ENCODE measurements at regions not wholly inside any gene's neighbourhood (a gene's known extent, or its start where the extent isn't known, plus 50 kb on each side); places are given as distances from the start of the nearest gene placed in this dataset.
"Not testable (repeated sequence)": the region's sequence is repeated elsewhere in the genome, so short reads cannot be mapped to it uniquely, and the experiment has no call there.

- Histone ChIP-seq H3K9me3 (no peaks in the 10 kb centered on the region), H3K4me3 (no peak overlapping the region), H3K4me1 (no peaks in the 10 kb centered on the region), H3K27ac (no peak overlapping the region), H3K36me3 (no peaks in the 10 kb centered on the region), H3K27me3 (no peaks in the 10 kb centered on the region)
- intact Hi-C loops (cut with DNase I; ENCODE audit: low total_unique reads), result no loop called here
- no peak for DNase-seq
- no peak for TF ChIP-seq CTCF (IDR thresholded peaks at IDR 0.05)
Observed at GRCh38 chr1:80318108-80318507, 1311.6 kb upstream of the ADGRL4 start.

GRCh38 chr1:80310703-80311245 is 1304.2 kb upstream of the ADGRL4 start:
- intact Hi-C loops (cut with DNase I; ENCODE audit: low total_unique reads), result no loop called here
- H3K27ac ChIP-seq, result no peak overlapping the region
- H3K4me3 ChIP-seq, result no peak overlapping the region
- H3K27me3 ChIP-seq, result no peaks in the 10 kb centered on the region
- no peak for DNase-seq
- no peak for TF ChIP-seq CTCF (IDR thresholded peaks at IDR 0.05)
- no peaks in the 10 kb centered on the region for H3K4me1 ChIP-seq
- no peaks in the 10 kb centered on the region for H3K36me3 ChIP-seq
- no peaks in the 10 kb centered on the region for H3K9me3 ChIP-seq

GRCh38 chr1:80305466-80305865 is 1298.9 kb upstream of the ADGRL4 start:
- H3K4me3 ChIP-seq, result no peak overlapping the region
- no peak for DNase-seq
- H3K9me3 ChIP-seq, result no peaks in the 10 kb centered on the region
- no peaks in the 10 kb centered on the region for H3K4me1 ChIP-seq
- no peak overlapping the region for H3K27ac ChIP-seq
- no peak for TF ChIP-seq CTCF (IDR thresholded peaks at IDR 0.05)
- intact Hi-C loops (cut with DNase I; ENCODE audit: low total_unique reads), result no loop called here
- H3K36me3 ChIP-seq, result no peaks in the 10 kb centered on the region
- H3K27me3 ChIP-seq, result no peaks in the 10 kb centered on the region

GRCh38 chr1:80293818-80294217 is 1287.3 kb upstream of the ADGRL4 start:
- H3K27me3 ChIP-seq, result no peaks in the 10 kb centered on the region
- no peak overlapping the region for H3K4me3 ChIP-seq
- H3K4me1 ChIP-seq, result no peaks in the 10 kb centered on the region
- intact Hi-C loops (cut with DNase I; ENCODE audit: low total_unique reads), result no loop called here
- DNase-seq, result no peak
- H3K36me3 ChIP-seq, result no peaks in the 10 kb centered on the region
- H3K9me3 ChIP-seq, result no peaks in the 10 kb centered on the region
- no peak for TF ChIP-seq CTCF (IDR thresholded peaks at IDR 0.05)
- H3K27ac ChIP-seq, result no peak overlapping the region

- intact Hi-C loops (cut with DNase I; ENCODE audit: low total_unique reads); H3K27me3 ChIP-seq; H3K4me1 ChIP-seq; H3K4me3 ChIP-seq; H3K27ac ChIP-seq; DNase-seq; H3K9me3 ChIP-seq; H3K36me3 ChIP-seq: not testable (repeated sequence)
Observed at GRCh38 chr1:80288750-80289149, 1282.2 kb upstream of the ADGRL4 start.

- Histone ChIP-seq H3K4me1 (no peaks in the 10 kb centered on the region), H3K27ac (no peak overlapping the region), H3K27me3 (no peaks in the 10 kb centered on the region), H3K9me3 (no peaks in the 10 kb centered on the region), H3K36me3 (no peaks in the 10 kb centered on the region), H3K4me3 (no peak overlapping the region)
- intact Hi-C loops (cut with DNase I; ENCODE audit: low total_unique reads), result no loop called here
- no peak for TF ChIP-seq CTCF (IDR thresholded peaks at IDR 0.05)
- no peak for DNase-seq
Observed at GRCh38 chr1:80282536-80282935, 1276.0 kb upstream of the ADGRL4 start.

Data from tibial artery (tissue), 4 donors.